ENCODE measurements at regions not wholly inside any gene's neighbourhood (a gene's known extent, or its start where the extent isn't known, plus 50 kb on each side); places are given as distances from the start of the nearest gene placed in this dataset.

DNA sequence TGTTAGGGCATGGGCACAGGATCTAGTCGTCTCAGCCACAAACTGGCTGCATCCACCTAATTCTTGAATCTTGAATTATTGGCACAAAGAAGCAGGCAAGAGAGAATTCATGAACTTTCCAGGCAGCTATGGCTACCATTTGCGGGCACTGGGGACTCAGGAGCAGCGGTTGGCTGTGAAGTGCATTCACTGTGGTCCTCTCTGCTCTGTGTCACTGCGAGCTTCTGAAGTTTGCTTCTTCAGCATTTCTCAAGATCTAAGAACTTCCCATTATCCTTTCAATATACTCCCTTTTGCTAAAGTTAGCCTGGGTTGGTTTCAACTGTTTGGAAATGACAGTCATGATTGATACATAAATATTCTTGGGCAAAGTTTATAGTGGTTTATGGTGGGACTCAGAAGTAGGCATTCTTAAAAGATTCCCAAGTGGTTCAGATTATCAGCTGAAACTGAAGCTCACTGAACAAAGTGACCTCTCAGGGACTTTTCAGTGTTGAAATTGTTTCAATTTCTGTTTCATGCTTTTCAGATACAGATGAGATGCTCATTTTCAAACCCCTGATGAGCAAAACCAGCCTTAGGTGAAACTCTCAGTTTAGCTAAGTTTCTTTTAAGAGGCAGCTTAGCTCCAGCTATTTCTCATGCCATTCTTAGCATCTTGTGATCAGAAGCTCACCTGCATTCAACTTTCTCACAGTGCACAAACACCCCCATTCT is 1258.3 kb upstream of the GYPC start:
- DNase-seq, result no peak
- WGBS, 3 donors, result 83 to 93% (median 86%) methylated on average over 4 of the region's 4 CpGs
- intact Hi-C loops (cut with DNase I), result no loop called here
- Histone ChIP-seq H3K27me3 (no peaks in the 10 kb centered on the region), H3K36me3 (no peaks in the 10 kb centered on the region), H3K4me3 (no peak overlapping the region), H3K4me1 (ENCODE audit: insufficient read depth) (no peaks in the 10 kb centered on the region), H3K9me3 (no peaks in the 10 kb centered on the region), H3K27ac (no peak overlapping the region)
- TF ChIP-seq EP300 (IDR thresholded peaks at IDR 0.05) (no peak), POLR2A (IDR thresholded peaks at IDR 0.05) (no peak)
- TF ChIP-seq, protein P1, sequence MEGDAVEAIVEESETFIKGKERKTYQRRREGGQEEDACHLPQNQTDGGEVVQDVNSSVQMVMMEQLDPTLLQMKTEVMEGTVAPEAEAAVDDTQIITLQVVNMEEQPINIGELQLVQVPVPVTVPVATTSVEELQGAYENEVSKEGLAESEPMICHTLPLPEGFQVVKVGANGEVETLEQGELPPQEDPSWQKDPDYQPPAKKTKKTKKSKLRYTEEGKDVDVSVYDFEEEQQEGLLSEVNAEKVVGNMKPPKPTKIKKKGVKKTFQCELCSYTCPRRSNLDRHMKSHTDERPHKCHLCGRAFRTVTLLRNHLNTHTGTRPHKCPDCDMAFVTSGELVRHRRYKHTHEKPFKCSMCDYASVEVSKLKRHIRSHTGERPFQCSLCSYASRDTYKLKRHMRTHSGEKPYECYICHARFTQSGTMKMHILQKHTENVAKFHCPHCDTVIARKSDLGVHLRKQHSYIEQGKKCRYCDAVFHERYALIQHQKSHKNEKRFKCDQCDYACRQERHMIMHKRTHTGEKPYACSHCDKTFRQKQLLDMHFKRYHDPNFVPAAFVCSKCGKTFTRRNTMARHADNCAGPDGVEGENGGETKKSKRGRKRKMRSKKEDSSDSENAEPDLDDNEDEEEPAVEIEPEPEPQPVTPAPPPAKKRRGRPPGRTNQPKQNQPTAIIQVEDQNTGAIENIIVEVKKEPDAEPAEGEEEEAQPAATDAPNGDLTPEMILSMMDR (IDR thresholded peaks at IDR 0.05), result no peak

DNA sequence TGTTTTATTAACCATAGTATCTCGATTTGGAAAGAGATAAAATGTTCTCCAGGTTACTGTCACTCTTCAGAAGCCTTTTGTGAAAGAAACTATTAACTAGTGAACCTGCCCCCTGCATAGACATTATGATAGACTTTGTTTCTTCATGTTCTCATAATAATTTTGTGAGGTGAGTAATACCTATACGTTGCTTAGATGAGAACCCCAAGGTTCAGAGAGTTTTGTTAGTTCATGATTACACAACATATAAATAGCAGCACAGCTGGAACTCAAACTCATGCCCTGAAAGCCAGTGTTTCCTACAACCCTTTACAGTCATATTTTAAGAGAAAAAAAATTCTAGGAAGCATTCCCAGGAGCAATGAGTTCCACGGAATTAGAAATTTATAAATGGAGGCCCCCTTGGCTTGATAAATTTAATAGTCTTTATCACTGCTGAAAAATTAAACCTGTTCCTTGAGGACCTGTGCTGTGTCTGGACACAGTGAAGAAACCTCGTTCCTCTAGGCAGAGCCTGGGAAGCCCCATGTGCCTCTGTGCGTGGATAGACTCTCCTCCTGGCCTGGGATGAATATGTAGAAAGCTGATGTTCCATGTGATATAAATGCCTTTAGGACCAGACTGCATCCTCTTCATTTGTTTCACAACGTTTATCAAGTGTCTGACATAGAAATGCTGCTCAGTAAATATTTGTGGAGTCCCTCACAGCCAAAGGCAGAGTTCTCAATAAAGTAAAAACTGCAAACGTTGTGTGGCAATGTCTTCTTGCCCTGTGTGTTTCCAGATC is 1257.0 kb upstream of the GYPC start:
- Histone ChIP-seq H3K27me3 (no peaks in the 10 kb centered on the region), H3K9me3 (no peaks in the 10 kb centered on the region), H3K36me3 (no peaks in the 10 kb centered on the region), H3K4me1 (ENCODE audit: insufficient read depth) (no peaks in the 10 kb centered on the region), H3K4me3 (no peak overlapping the region), H3K27ac (no peak overlapping the region)
- intact Hi-C loops (cut with DNase I), result no loop called here
- DNase-seq, result no peak
- 42 to 51% (median 44%) methylated on average over 7 of the region's 7 CpGs for WGBS, 3 donors
- TF ChIP-seq, protein P1 (IDR thresholded peaks at IDR 0.05), result no peak
- no peak for TF ChIP-seq EP300 (IDR thresholded peaks at IDR 0.05)
- TF ChIP-seq POLR2A (IDR thresholded peaks at IDR 0.05), result no peak

DNA sequence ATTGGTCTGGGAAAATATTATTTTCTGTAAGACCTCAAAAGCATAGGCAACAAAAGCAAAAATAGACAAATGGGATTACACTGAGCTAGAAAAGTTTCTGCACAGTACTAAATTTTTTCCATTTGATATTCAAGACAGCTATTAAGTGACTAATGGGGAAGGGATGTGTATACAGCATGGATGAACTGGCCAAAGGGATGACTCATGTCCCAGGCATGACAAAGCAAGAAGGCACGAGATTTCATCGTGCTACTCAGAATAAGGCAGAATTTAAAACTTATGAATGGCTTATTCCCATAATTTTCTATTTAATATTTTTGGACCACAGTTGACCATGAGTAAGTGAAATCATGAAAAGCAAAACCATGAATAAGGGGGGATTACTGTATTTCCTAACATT is 1250.1 kb upstream of the GYPC start:
- H3K36me3 ChIP-seq, result no peaks in the 10 kb centered on the region
- no peak overlapping the region for H3K27ac ChIP-seq
- no peak overlapping the region for H3K4me3 ChIP-seq
- TF ChIP-seq, protein P1 (IDR thresholded peaks at IDR 0.05), result no peak
- TF ChIP-seq EP300 (IDR thresholded peaks at IDR 0.05) (no peak), POLR2A (IDR thresholded peaks at IDR 0.05) (no peak)
- DNase-seq, result no peak
- no peaks in the 10 kb centered on the region for H3K27me3 ChIP-seq
- H3K4me1 ChIP-seq (ENCODE audit: insufficient read depth), result no peaks in the 10 kb centered on the region
- intact Hi-C loops (cut with DNase I), result no loop called here
- no peaks in the 10 kb centered on the region for H3K9me3 ChIP-seq
- WGBS, 3 donors, result 10 to 31% (median 26%) methylated on average over 2 of the region's 2 CpGs

DNA sequence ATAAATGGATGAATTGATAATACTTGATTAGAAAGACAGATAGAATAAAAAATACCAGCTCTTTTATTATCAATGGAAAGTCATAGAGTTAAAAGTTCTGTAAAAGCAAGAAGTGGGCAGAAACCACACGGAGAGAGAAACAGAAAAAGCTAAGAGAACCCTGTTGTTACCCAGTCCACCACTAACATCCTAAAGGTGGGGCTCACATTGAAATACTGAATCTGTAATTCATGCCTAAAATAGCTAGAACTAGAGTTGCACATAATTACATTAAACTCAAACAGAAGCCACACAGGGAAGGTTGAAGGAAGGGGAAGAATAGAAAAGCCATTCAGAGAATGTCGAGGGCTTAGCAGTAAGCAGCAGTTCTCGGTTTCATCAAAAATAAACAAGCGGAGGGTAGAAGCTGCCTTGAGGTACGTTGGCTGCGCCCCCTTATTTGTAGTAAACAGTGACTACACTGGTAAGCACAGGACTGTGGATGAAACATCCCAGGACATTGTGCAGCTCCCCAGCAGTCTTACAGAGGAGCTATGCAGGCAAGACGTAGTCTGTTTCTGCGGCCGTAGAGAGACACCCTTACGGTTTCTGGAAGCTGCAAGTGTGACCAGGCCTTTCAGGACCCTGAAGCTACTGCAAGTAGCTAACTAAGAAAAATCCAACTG is 1247.0 kb upstream of the GYPC start:
- no peak for TF ChIP-seq EP300 (IDR thresholded peaks at IDR 0.05)
- no peak for TF ChIP-seq POLR2A (IDR thresholded peaks at IDR 0.05)
- TF ChIP-seq, protein P1 (IDR thresholded peaks at IDR 0.05), result no peak
- Histone ChIP-seq H3K9me3 (no peaks in the 10 kb centered on the region), H3K36me3 (no peaks in the 10 kb centered on the region), H3K4me1 (ENCODE audit: insufficient read depth) (no peaks in the 10 kb centered on the region), H3K27me3 (no peaks in the 10 kb centered on the region), H3K27ac (no peak overlapping the region), H3K4me3 (no peak overlapping the region)
- intact Hi-C loops (cut with DNase I), result no loop called here
- 83% methylated on average over 10 of the region's 10 CpGs for WGBS, 3 donors
- DNase-seq, result no peak
